ENCODE measurements at regions not wholly inside any gene's neighbourhood (a gene's known extent, or its start where the extent isn't known, plus 50 kb on each side); places are given as distances from the start of the nearest gene placed in this dataset.

DNA sequence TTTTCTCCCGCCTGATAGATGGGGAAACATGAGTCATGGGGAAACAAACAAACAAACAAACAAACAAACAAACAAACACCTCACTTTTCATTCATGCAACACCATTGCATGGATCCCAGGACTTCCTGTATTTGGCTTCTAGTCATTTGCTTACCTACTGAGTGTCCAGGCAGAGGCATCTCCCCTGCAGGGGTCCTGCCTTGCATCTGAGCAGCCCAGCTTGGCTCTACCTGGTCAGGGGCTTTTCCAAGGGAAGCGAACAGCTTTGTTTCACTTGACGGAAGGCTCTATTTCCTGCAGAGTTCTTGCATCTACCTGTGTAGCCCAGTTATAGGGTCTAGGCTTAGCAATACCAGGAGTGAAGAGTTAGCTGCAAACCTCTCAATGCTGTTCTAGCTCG, 374.2 kb downstream of the GATA3 start:
- TF ChIP-seq CTCF (IDR thresholded peaks at IDR 0.05; ENCODE audit: insufficient read depth, low read depth, low read length) (no peak), EZH2 (IDR thresholded peaks at IDR 0.05; ENCODE audit: insufficient read depth, low read length) (no peak)
